AG08396 (cell line): ENCODE measurements at regions not wholly inside any gene's neighbourhood (a gene's known extent, or its start where the extent isn't known, plus 50 kb on each side); places are given as distances from the start of the nearest gene placed in this dataset.
"Not testable (repeated sequence)": the region's sequence is repeated elsewhere in the genome, so short reads cannot be mapped to it uniquely, and the experiment has no call there.

Experiments used
- DNase-seq: peaks from one replicate; pipeline ENCODE4 v3.0.0; 2012; ENCODE audit warnings: low spot score, mixed read lengths

DNA sequence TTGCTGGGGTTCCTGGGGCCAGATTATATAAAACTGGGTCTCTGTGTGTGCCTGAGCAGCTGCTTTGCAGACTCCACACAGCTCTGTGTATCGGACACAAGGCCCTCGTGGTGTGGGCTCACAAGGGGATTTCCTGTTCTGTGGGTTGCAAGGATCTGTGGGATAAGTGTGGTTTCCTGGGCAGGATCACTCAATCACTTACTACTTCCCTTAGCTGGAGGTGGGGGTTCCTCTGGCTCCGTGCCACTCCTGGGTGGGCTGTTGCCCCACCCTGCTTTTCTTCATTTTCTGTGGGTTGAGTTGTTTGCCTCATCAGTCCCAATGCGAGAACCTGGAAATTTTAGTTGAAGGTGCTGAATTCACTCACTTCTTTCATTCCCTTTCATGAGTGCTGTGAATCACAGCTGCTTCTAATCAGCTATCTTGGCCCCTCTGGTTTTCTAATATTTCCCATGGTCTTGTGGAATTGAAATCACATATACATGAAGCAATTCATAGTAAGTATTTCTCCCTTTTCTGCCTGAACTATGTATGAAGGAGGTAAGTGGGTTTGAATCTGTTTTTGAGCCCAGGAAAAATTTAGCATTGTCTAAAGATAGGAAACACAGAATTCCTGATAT lies 196.3 kb downstream of the DCDC2C start:
- DNase-seq: no peak

- DNase-seq: no peak
These were observed 198.8 kb downstream of the DCDC2C start for GRCh38 chr2:3902131-3902530.

- DNase-seq: no peak
These were observed 200.7 kb downstream of the DCDC2C start for GRCh38 chr2:3904061-3904460.

DNA sequence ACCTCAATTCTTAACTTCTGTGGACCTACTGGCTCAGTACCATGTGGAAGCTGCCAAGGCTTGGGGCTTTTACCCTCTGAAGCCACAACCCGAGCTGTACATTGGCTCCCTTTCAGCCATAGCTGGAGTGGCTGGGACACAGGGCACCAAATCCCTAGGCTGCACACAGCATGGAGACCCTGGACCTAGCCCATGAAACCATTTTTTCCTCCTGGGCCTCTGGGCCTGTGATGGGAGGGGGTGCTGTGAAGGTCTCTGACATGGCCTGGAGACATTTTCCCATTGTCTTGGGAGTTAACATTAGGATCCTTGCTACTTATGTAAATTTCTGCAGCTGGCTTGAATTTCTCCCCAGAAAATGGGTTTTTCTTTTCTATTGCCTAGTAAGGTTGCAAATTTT lies 205.1 kb downstream of the DCDC2C start:
- not testable (repeated sequence) for DNase-seq

DNA sequence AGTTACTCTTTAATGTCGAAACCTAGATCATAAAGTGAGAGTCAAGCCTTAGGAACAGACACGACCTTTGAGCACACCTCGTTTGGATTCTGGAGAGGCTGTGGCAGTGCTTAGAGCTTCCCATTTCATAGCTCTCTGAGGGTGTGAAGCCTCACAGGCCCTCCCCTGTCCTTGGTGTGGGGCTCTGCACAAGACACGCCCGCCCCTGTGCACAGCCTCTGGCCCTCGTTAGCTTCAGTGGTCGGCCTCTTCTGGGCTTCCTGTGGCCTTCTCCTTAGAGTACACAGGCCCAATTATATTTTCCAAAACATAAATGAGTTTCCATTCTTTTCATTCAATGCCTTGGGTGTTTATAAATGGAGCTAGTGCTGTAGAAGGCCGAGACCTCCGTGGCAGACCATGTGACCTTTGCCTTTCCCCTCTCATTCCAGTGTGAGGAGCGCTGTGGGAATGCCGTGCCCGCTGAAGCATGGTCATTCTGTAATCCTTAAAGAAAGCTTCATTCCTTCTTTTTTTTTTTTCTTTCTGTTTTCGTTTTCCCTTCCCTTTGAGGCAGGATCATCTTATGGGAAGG lies 208.6 kb downstream of the DCDC2C start:
- DNase-seq: no peak

GRCh38 chr2:3913166-3913565 lies 209.8 kb downstream of the DCDC2C start:
- DNase-seq: no peak

GRCh38 chr2:3914241-3914640 lies 210.9 kb downstream of the DCDC2C start:
- no peak for DNase-seq

DNA sequence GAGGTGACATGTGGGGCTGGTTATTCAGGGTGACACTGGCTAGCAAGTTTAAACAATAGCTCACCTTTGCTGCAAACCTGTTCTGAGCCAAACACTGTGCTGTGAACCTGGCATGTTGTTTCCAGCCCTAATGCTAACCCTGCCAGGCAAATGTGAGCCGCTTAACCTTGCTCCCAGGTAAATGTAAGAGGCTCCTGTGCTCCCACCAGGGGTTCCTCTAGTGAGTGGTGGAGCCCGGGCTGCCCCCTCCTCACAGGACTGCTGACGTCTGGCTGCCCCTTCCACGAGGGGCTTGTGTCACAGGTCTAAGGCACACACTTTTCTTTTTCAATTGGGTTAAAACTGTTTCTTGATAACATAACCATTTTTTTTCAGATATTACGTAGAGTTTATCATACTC lies 223.7 kb downstream of the DCDC2C start:
- DNase-seq: no peak

DNA sequence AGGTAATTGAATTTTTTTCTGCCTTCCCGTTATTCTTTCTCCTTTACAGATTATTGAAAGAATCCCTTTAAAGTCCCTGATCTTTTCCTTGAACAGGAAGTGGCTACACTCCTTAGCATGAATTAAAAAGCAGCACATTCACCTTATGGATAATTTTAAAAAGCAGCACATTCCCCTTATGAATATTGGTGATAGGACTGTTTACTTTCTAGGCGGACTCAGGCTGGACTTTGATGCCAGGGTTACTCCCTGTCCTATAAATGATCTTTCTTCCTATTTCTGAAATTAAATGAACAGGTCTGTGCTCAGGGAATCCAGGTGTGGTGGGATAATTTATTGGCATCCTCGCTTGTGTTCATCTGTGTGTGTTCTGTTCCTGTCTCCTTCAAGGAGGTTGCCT lies 226.0 kb downstream of the DCDC2C start:
- DNase-seq: no peak

DNA sequence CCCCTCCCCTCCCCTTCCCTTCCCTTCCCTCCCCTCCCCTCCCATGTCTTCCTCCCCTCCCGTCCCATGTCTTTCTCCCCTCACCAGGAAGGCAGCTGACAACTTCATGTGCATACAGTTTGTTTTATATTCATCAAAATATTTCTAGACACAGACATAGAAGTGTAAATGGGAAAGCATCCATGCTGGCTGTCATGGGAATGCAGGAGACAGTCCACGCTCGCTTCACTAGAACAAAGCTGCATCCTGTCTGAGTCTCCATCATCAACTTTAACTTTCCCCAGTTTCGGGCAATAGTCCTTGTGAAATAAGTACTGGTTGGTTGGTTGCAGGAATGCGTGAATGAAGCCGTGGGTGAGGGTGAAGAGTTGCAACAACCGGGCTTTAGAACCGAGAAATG lies 226.9 kb downstream of the DCDC2C start:
- DNase-seq: no peak

DNA sequence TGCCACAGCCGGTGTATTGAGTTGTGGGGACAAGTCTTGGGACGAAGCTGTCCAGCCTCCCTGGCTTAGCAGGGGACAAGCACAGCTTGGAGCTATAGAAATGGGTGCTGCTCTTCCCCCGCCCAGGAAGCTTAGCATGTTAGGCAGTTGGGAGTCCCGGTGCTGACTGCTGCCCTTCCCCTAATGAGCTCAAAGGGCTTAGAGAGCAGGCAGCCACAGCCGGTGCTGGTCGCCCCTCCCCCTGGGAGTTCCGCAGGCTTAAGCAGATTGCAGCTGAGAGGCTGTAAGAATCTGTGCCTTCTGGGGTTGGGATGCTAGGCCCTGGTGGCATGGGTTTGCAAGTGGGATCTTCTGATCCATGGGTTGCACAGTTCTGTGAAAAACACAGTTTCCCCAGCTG lies 237.3 kb downstream of the DCDC2C start:
- no peak for DNase-seq

GRCh38 chr2:3942841-3943240 lies 239.5 kb downstream of the DCDC2C start:
- DNase-seq: no peak

GRCh38 chr2:3944071-3944470 lies 240.7 kb downstream of the DCDC2C start:
- DNase-seq: no peak

DNA sequence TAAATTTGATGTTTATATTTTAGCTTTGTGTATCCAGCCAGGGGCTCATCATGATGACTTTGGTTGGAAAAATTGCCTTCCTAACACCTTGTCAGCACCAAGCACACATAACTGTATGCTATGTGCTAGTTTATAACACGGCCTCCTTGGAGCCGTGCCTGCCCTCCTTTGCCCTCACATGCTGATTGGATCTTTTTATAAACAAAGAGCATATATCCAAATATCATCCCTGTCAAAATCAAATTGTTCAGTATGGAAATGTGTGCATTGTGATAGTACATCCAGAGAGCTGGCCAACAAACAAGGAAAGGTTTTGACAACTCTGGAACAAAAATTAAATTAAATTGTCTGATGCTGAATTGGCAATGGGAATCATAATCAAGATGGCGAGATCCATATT lies 241.5 kb downstream of the DCDC2C start:
- no peak for DNase-seq

DNA sequence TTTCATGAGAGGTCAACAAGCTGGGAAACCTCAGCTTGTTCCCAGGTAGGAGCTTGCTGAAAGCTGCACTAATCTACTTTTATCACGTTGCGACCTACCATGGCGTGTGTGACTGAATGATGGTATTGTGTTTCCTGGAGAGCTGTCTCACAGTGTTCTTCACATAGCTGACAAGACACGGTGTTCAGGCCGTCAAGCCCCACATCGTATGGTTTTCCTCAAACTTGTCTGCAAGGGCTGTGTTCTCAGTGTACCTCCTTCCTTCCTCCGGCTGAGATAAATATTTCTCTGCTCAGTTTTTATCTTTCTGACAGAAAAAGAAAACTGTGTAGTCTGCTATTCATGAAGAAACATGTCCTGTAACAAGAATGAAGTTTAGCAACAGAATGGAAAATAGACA lies 244.8 kb downstream of the DCDC2C start:
- no peak for DNase-seq

- DNase-seq: no peak
These were observed 248.0 kb downstream of the DCDC2C start for GRCh38 chr2:3951131-3951954.

GRCh38 chr2:3952866-3953516 lies 249.6 kb downstream of the DCDC2C start:
- DNase-seq: no peak

DNA sequence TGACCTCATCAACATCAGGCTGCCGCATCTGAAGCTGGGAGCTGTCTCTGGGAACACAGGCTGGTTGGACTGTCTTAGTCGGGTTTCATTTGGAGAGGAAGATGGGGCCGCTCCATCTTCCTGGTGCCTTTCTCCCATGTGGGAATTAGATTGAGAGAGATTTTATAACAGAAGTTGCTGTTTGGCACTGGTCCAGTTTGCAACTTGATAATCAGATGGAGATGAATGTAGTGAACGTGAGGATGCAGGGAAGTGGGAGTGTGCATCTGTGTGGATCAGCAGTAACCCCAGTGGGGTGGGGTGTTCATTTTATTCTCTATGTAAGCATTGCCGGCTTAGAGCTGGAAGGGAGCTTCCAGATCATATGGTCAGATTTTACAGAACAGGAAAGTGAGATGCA lies 250.9 kb downstream of the DCDC2C start:
- DNase-seq: no peak

DNA sequence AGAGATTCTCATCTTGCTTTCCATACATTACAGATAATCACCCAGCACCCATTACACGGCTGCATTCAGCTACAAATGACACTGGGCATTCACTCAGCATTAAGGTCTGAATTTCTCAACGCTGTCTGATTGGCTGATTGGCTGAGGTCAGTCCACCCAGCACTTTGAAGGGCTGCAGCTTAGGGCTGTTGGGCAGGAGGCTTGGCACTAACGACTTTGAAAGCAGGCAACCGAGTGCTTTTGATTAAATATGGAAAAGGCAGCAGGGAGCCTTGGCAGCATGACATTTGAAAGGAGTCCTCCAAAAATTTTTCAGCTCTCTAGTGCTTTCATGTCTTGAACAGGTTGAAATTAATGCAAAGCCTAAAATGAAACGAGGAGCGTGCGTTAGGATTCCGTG lies 253.0 kb downstream of the DCDC2C start:
- DNase-seq: no peak

GRCh38 chr2:3956892-3957291 lies 253.5 kb downstream of the DCDC2C start:
- DNase-seq: no peak

GRCh38 chr2:3958465-3958864 lies 255.1 kb downstream of the DCDC2C start:
- no peak for DNase-seq

GRCh38 chr2:3958969-3959368 lies 255.6 kb downstream of the DCDC2C start:
- no peak for DNase-seq

- DNase-seq: peak; percentile 46
These were observed 256.0 kb downstream of the DCDC2C start for GRCh38 chr2:3959372-3959771.
